CD1c-positive myeloid dendritic cell (primary cell): ENCODE measurements at regions not wholly inside any gene's neighbourhood (a gene's known extent, or its start where the extent isn't known, plus 50 kb on each side); places are given as distances from the start of the nearest gene placed in this dataset.
"Not testable (repeated sequence)": the region's sequence is repeated elsewhere in the genome, so short reads cannot be mapped to it uniquely, and the experiment has no call there.

ENCODE experiments used
- DNase-seq: peaks from one replicate; pipeline ENCODE4 v3.0.0-alpha.2; 2016; ENCODE audit errors: extremely low spot score

DNA sequence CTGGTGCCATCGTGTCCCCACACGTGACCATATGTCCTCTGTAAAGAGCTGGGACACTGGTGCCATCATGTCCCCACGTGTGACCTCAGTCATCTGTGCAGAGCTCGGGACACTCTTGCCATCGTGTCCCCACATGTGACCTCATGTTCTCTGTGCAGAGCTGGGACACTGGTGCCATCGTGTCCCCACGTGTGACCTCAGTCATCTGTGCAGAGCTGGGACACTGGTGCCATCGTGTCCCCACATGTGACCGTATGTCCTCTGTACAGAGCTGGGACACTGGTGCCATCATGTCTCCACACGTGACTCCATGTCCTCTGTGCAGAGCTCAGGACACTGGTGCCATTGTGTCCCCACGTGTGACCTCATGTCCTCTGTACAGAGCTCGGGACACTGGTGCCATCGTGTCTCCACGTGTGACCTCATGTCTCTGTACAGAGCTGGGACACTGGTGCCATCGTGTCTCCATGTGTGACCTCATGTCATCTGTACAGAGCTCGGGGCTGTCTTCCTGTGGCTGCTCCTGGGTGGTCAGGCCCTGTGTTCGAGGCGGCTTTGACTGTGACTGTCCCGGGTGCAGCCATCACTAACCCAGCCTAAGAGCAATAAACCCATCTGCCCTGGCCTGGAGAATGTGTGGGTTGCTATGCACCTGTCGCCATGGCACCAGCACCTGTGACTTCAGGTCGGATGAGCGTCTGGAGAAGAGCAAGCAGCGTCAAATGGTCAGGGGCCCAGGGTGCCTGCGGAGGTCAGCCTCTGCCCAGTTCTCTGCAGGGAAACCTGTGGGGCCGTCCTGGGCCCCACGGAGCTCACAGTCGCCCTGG, 334.4 kb downstream of the ADGRD1 start:
- DNase-seq: no peak

DNA sequence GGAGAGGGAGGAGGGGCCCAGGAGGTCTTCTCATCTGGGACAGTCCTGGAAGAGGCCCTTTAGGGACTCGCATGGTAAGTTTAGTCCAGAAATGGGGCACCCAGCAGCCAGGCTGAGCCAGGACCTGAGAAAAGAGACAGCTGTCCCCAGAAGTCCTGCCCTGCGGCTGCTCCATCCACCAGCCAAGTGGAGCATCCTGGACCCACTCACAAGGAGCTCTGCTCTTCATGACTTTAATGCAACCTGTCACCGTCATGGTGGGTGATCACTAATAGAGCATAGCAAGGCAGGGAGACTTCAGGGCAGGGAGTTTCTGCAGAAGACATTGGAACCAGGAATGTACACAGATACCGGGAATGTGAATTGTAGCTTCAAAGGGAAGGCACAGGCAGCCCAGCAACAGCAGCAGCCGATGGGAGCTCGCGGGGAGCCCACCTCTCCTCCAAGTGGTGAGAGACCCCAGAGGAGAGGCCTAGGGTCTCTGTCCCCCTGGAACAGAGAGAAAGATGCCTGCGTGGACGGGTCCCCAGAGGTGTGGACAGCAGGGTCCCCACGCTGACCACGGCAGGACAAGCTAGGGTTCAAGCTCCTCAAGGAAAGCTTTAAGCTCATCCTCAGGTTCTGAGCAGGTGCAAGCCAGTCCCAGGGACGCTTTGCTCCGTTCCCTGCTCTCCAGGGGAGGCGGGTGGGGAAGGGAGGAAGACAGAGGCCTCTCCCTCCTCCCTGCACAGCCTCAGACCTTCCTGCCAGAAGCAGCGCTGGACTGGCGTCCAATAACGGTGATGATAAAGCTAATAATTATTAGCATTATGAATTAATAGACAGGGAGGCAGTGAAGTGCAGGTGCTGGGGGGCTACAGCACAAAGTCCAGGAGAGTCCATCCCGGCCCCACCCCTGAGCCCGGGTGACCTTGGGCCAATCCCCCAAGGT, 335.3 kb downstream of the ADGRD1 start:
- not testable (repeated sequence) for DNase-seq

DNA sequence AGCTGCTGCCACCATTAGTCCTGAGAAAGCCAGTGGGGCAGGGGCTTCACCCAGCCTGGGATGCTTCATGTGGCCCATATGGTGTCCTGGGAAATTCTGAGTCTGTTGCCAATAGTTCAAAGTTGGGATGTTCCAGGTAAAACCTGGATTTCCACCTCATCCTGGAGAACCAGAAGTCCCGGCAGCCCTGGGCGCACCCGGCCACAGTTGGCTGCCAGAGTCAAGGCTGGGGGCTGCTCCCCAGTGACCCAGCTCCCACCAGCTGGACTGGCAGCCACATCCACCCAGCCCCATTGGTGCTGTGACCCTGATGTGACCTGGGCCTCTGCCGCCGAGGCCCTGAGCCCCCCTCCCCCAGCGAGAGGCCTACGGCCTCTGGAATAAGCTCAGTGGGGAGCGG, 336.1 kb downstream of the ADGRD1 start:
- not testable (repeated sequence) for DNase-seq

- no peak for DNase-seq
Measured at GRCh38 chr12:131290255-131290959, 336.7 kb downstream of the ADGRD1 start.

GRCh38 chr12:131293071-131294015, 339.6 kb downstream of the ADGRD1 start:
- not testable (repeated sequence) for DNase-seq

DNA sequence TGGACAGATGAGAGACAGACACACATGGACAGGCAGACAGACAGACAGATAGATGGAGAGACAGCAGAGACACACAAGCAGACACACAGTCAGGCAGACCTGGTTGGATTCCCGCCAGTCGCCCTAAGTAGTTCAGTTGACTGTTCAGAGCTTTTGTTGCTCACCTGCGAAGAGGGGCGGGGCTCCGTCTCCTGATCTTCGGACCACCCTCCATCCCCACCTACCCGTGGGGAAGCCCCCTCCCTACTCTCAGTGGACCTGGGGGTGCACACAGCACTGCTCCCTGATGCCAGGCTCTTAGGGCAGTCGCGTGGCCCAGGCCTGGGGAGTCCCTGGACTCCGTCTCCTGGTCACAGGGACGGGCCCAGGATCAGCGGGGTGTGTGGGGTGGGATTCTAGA, 341.0 kb downstream of the ADGRD1 start:
- DNase-seq: not testable (repeated sequence)

DNA sequence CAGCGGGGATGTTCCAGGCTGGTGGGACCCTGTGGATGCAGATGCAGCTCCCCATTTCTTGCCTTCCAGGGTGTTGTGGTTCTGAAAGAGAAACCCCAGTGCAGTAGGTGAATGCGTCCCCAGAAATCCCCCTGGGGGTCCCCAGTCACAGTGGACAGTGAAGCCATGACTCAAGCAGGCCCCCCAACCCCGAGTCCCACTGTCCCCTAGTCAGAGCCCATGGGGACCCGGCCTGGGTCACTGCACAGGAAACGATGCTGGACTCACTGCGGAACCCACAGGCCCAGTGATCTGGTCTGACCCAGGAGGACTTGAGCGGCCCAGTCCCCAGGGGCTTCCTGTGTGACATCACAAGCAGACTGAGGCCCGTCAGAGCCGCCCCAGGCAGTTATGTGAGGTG, 341.4 kb downstream of the ADGRD1 start:
- DNase-seq: not testable (repeated sequence)

GRCh38 chr12:131295559-131295958, 341.9 kb downstream of the ADGRD1 start:
- DNase-seq: not testable (repeated sequence)

- DNase-seq: not testable (repeated sequence)
Measured at GRCh38 chr12:131296136-131296535, 342.4 kb downstream of the ADGRD1 start.

DNA sequence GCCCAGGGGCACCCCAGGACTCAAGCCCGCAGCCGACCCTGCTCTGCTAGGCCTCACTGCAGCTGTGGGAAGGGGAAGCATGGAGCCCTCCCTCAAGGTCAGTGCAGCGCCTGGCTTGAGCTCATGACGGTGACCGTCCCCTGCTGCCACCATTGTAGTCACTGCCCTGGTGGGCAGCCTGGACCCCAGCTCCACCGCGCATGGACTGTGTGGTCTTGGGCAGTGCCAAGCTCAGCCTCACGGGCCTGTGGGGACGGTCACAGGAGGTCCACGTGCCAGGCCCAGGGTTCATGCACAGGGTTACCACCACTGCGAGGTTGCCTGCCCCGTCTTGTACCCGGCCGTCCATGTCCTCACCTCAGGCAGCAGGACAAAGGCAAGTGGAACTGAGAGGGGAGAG, 342.9 kb downstream of the ADGRD1 start:
- not testable (repeated sequence) for DNase-seq

- not testable (repeated sequence) for DNase-seq
Measured at GRCh38 chr12:131298526-131299369, 345.0 kb downstream of the ADGRD1 start.

- not testable (repeated sequence) for DNase-seq
Measured at GRCh38 chr12:131299370-131299701, 345.6 kb downstream of the ADGRD1 start.

GRCh38 chr12:131303576-131303975, 349.9 kb downstream of the ADGRD1 start:
- DNase-seq: not testable (repeated sequence)

DNA sequence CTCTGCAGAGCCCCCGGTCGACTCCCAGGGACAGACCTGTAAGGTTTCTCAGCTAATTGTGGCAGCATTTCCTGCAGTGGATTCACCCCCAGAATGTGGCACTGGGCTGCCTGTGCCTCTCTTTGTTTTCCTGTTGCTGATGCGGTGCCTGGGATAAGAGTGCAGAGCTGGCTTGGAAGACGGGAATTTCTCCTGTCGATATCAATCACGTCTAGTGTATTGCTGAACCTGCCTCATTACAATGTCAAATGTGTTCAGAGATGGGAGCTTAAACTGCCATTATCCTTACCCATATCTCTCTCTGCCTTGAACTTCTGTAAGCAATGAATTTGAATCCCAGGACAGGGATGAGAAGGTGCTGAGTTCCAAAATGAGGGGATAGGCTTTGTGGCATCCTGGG, 350.9 kb downstream of the ADGRD1 start:
- DNase-seq: not testable (repeated sequence)

DNA sequence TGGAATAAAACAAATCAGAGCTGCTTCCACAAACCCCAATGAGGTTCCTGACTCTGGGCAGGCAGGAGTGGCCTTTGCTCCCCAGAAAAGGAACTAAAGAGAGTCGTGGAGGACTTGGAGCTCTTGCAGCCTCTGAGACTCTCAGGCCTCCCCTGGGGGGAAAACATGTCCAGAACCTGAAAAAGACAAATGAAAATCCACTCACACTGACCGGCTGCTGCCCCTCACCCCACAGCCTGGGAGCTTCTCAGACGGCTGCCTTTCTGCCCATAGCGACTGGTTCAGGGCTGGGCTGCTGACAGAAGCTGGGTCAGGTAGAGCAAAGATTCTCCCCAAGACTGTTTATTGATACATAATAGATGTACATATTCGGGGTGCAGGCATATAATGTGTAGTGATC, 356.0 kb downstream of the ADGRD1 start:
- no peak for DNase-seq

DNA sequence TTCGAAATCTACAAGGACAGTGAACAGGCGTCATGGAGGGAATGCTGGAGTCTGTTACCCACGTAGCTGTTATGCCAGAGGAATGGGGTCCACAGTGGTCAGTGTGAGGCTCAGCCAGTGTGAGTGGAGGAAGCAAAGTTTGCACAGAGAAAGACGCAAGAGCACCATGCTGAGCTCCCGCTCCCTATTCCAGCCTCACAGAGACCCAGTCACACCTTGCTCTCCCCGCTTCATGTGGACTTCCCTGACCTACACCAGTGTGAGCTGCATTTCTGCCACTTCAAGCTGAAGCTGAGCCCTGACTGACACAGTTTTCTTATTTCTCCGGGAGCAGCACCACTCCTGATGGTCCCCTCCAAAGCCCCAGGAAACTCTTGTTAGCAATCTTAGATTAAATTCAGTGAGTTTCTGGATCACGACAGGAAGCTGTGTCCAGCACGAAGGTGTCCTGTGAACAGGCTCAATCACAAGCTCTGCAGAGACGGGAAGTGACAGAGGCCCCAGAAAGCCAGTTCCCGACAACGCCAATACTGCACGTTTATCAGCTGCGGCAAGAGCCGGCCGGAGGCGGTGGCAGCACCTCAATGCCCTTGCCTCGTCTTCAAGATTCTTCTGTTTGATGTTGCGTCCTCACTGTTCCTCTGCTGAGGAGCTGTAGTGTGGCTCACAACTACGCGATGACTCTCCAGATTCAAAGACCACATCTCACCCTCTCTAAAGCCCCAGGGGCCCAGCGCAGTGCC, 356.7 kb downstream of the ADGRD1 start:
- not testable (repeated sequence) for DNase-seq

GRCh38 chr12:131311279-131311722, 357.6 kb downstream of the ADGRD1 start:
- not testable (repeated sequence) for DNase-seq

DNA sequence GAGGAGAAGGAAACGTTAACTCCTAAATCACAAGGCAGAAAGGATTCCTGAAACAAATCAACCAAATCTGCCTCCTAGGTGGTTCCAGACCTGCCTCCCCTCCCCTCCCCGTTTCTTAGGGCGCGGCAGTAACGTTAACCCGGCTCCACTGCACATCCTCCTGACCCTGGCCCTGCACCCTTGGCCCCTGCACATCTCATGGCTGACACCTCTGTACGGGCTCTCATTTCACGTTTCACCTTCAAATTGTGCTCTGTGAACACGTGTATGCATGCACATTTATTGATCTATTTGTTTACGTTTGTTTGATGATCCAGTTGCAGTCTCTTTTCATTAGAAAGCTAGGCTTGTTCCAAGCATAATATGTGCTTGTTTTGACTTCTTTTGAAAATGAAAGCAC, 358.1 kb downstream of the ADGRD1 start:
- no peak for DNase-seq

DNA sequence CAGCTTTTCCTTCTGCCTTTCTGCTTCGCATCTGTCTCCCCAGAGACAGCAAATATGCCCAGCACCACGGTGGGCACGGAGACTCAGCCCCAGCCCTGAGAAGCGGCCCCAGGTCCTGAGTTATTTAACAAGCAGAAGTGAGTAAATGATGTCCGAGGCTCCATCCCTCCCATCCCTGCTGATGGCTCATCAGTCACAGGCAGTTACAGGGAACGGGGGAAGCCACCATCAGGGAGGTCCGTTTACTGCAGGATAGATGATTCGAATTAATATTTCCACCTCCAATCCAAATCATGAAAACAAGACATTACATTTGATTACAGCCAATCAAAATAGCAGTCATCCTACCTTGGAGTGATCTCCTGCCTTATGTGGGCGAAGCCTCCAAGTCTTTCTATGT, 358.7 kb downstream of the ADGRD1 start:
- DNase-seq: not testable (repeated sequence)
